C4-2B (cell line): ENCODE measurements at regions not wholly inside any gene's neighbourhood (a gene's known extent, or its start where the extent isn't known, plus 50 kb on each side); places are given as distances from the start of the nearest gene placed in this dataset.

Experiments used
- H3K27ac ChIP-seq: fragments of 450-650 bp; 2 replicates; pipeline ENCODE4 v1.5.1; 2017
- CTCF ChIP-seq: fragments of 450-650 bp; conservative IDR thresholded peaks from 2 replicates; pipeline ENCODE4 v1.5.1; 2017; ENCODE audit warnings: mild to moderate bottlenecking
- ZFX ChIP-seq: fragments of 450-650 bp; IDR thresholded peaks from 2 replicates; pipeline ENCODE4 v1.6.1; 2017

- TF ChIP-seq ZFX (no peak), CTCF (no peak)
- H3K27ac ChIP-seq, result no peak overlapping the region
Measured at GRCh38 chr2:107255744-107256143, 369.8 kb upstream of the ST6GAL2 start.

DNA sequence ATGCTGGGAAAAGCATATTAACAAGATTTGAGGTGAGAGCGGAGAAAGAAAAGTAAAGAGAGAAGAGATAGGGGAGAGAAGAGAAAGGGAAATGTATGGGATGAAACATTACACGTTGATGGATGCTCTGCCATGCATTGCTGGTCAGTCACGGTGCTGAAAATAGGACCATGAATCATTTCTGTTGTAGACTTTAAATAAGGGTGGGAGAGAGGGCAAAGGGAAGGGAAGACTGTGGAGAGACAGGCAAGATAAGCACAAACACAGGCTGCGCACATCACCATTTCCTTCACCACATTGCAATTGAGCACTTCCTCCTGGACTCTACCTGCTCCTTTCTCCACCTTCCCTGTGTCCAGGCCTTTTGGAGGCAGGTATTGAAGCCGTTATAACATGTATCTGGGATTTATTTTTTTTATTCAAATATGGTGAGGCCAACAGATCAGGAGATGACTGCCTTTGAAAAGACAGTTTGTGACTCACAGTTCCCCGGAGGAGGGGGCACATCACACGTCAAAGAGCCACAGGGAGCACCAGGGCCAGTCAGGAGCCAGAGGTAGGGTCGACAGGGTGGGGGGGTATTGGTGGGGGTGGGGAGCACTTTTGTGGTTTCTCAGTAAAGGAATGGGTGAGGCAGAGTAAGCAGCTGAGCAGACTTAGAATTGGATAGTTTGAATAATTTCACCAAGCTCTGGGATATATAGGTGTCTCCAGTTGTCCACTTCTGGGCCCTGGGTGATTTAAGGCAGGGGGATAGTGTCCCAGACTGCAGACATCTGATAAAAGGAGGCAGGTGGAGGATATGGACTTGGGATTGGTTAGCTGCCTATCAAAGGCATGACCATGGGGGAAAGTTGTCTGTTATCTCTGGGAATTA lies 372.8 kb upstream of the ST6GAL2 start:
- no peak overlapping the region for H3K27ac ChIP-seq
- TF ChIP-seq CTCF, result no peak
- no peak for TF ChIP-seq ZFX

DNA sequence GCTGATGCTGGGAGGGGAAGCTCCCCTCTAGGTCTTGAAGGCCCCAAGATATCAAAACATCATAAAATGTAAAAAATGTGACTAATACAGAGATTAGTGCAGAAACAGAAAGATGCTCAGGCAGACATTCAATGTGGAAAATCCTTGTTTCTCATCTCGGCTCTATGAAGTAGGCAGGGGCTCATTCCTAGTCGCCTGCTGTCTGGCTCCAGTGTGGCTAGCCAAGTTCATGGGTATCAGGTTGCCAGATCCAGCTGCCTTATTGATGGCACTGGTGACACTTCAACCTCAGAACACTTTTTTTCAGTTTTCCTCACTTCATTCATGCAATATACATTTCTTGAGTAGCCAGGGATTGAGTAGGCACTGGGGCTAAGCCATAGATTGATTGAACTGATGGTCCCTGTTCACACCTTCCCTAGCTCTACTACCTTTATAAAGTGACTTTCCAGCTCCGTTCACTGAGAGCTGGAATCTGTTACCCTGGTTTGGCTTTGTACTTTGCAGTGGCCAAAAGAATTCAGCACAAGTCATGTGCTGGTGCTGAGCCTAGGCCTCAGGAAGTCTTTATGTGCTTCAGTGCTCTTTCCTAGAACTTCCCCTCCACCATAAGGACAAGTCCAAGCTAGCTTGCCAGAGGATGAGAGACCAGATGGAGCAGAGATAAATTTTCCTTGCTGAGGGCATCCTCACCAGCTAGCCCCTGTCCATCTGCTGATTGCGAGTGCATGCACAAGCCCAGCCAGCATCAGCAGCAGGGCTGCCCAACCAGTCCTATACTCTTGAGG lies 373.6 kb upstream of the ST6GAL2 start:
- TF ChIP-seq CTCF, result no peak
- TF ChIP-seq ZFX, result no peak
- H3K27ac ChIP-seq, result no peak overlapping the region

DNA sequence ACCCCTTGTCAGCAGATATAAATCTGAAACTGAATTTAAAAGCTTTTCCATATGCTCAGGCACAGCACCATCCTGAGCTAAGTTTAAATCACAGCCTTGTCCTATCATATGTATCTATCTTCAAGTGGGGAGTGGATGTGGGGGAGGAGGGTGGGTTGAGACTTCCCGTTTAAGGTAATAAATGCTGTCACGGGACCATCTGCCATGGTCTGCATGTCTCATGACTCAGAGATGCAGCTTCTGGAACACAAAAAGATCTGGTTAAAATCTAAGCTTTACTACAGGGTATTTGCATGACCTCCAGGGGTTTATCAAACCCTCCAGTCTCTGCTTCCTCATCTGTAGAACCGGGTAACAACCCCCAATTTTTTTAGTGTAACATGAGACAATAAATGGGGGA lies 377.7 kb upstream of the ST6GAL2 start:
- H3K27ac ChIP-seq, result no peak overlapping the region

DNA sequence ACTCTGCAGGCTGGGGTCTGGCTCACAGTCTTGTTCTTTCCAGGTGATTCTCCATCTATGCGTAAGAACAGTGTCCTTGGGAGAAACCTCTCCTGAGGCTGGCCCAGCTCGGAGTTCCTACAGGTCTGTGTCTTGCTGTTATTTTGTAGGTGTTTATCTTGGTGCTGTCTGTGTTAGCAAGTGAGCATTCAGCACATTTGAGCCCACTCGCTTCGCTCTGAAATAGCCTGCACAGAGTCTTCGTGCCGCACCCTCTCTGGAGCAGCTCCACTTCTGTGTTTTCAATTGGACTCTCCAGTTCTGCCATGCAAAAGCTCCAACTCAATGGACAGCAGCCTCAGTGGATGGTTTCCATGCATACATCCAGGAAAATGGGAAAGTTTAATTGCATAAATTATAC lies 378.2 kb upstream of the ST6GAL2 start:
- TF ChIP-seq ZFX (no peak), CTCF (no peak)

More for the DNA sequence above, 377.7 kb upstream of the ST6GAL2 start:
- TF ChIP-seq ZFX, result no peak
- no peak for TF ChIP-seq CTCF

DNA sequence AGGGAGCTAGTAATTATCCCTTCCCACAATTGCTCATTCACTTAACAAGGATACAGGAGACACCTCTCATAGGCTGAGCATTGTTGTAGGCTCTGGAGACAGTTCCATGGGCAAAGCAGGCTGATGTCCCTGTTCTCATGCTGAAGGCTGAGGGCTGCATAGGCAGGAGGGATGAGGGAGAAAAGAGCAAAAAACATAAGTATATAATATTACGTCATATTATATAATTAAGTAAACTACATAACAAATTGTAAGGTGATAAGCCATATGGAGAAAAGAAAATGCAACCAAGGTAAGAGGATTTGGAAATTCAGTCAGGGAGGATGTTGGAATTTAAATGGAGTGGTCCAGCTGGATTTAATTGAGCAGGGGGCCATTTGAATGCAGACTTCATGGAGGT lies 380.6 kb upstream of the ST6GAL2 start:
- no peak overlapping the region for H3K27ac ChIP-seq
- TF ChIP-seq CTCF (no peak), ZFX (no peak)

More for the DNA sequence above, 378.2 kb upstream of the ST6GAL2 start:
- H3K27ac ChIP-seq, result no peak overlapping the region

- no peak overlapping the region for H3K27ac ChIP-seq
- TF ChIP-seq ZFX, result no peak
- no peak for TF ChIP-seq CTCF
Measured at GRCh38 chr2:107267086-107267485, 381.1 kb upstream of the ST6GAL2 start.
